ENCODE measurements at regions not wholly inside any gene's neighbourhood (a gene's known extent, or its start where the extent isn't known, plus 50 kb on each side); places are given as distances from the start of the nearest gene placed in this dataset.

GRCh38 chr9:17970277-17970676 lies 391.4 kb downstream of the SH3GL2 start:
- DNase-seq (ENCODE audit: low read depth), result no peak

GRCh38 chr9:17978773-17979172 lies 399.9 kb downstream of the SH3GL2 start:
- no peak for DNase-seq (ENCODE audit: low read depth)

- DNase-seq (ENCODE audit: low read depth), result no peak
Observed at GRCh38 chr9:17986595-17986994, 407.7 kb downstream of the SH3GL2 start.

DNA sequence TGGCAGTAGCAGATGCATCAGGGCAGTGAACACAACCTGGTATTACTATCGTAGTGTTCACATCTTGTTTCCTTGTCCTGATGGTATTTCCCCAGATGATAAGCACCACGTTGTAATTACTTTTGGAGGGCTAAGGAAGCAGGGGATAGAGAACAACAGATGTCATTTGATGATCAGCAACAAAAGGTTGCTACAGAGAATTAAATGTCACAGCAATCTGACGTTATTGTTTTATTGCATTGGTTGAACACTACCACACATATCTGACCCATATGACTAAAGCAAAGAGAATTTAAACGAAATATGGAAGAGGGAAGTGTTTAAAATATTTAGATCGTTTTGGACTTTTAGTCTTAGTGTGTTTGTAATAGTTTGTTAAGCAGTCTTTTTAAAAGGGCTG lies 408.3 kb downstream of the SH3GL2 start:
- no peak for DNase-seq (ENCODE audit: low read depth)

- no peak for DNase-seq (ENCODE audit: low read depth)
Observed at GRCh38 chr9:17988489-17988888, 409.6 kb downstream of the SH3GL2 start.

DNA sequence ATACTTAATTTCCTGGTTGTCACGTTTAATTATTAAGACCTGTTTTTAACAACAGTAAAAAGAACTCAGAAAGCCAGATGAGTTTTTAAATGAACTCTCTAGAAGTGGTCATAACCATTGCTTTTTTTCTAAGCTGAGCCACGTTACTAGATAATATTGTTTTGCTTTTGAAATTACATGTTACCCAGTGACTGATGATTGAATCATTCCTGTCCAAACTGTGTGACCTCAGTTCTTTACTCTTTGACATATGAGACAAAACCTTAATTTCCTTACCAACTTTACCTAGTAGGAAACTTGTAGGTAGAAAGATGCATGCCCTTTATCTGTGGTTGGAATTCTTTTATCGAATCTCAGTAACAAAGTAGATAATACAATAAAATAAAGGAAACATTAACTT lies 411.7 kb downstream of the SH3GL2 start:
- no peak for DNase-seq (ENCODE audit: low read depth)

DNA sequence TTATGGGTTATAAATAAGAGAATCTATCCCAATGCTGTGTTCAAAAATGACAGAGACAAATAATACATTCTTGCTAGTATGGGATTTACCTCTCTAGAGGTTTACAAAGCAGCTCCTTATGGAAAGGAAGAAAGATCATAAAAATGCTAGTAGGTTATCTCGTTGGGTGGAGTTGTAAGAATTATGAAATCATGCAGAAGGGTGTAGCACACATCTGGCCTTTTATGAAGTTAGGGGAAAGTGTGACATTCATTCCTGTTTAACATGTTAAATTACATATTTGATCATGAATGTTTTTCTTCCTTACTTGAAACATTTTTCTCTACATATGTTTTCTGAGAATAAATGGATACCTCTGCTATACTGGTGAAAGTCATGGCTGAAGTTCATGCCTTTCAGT lies 414.2 kb downstream of the SH3GL2 start:
- DNase-seq (ENCODE audit: low read depth), result no peak

DNA sequence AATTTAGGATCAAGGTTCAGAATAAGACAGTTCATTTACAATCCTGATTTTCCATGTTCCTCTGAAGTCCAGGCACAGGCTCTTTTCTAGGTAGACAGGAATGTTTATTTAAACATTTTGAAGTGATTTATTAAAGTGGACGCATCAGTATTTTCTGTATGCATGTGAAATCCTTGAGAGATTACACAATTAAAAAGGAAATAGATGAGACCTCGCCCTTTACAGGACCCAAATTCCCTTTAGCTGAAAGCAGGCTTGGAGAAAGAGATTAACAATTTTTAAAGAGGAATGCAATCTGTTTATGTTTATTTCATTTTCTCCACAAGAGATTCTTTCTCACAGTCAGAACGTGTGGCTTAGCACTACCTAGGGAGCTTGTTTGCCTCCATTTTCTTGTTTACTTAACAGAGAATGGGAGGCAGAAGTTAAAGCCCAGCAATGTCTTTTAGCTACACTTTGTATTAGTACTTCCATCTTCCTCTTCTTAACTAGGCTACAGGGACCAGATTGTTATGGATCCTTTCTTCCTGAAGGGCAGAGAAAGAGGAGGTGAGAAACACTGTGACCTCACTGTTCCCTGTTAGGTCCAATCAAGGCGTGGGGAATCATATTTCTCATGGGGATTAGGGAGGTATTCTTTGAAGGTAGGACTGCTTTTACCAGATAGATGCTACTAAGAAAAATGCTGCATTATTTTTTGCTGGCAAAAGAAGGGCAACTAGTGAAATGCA lies 416.0 kb downstream of the SH3GL2 start:
- no peak for DNase-seq (ENCODE audit: low read depth)

DNA sequence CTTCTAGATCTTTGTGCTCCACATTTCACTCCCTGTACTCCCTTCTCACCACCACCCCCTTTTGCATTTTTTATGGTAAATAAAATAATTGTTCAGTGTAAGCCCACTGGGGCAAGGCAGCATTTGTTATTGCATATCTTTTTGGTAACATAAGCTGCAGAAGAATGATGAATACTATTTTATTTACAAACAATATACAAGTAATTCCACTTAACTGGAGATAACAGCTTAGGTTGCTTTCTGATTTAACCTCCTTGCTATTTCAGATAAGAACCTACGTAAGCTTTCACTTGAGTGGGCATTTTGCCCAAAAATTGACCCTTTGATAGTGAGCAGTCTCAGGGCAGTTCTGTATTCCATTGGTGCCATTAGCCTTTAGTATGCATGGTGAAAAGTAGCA lies 417.9 kb downstream of the SH3GL2 start:
- no peak for DNase-seq (ENCODE audit: low read depth)

- DNase-seq (ENCODE audit: low read depth), result no peak
Observed at GRCh38 chr9:18002718-18003438, 424.0 kb downstream of the SH3GL2 start.

- no peak for DNase-seq (ENCODE audit: low read depth)
Observed at GRCh38 chr9:18006591-18006990, 427.7 kb downstream of the SH3GL2 start.

- no peak for DNase-seq (ENCODE audit: low read depth)
Observed at GRCh38 chr9:18007621-18008020, 428.8 kb downstream of the SH3GL2 start.

DNA sequence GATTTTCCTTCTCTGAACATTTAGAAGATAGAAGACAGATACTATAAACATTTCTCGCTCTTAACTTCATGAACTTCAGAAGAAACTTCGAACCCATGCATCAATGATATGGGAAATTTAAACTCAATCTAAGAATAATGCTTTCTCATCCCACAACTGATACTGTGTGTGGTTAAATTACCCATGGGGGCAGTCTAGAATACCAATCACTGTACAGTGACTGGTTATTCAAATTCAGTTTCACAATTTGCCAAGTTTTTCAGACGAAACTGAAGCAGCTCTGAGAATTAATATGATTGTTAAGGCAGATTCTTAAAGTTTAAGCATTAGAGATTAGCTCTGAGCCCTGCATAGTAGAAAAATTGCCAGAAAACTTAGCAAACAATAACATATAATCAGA lies 431.0 kb downstream of the SH3GL2 start:
- no peak for DNase-seq (ENCODE audit: low read depth)

GRCh38 chr9:18010492-18010891 lies 431.6 kb downstream of the SH3GL2 start:
- DNase-seq (ENCODE audit: low read depth), result no peak

GRCh38 chr9:18012170-18012569 lies 433.3 kb downstream of the SH3GL2 start:
- no peak for DNase-seq (ENCODE audit: low read depth)

DNA sequence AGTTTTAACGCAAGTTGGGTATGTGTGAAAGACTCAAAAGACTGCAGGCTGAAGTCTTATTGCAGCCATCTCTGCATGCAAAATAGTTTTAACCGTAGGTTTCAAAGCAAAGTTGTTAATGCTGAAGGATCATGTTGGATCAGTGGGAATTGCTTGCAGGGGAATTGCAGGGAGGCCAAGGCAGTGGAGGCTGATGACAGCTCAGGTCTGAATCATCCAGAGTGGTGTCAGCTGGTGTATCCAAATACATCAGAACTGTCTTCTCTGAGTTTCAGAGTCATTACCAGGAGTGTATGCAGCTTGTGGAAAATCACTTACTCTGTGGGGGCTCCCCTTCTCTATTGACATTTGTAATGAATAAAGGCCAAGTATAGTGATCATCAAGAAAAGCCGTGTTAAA lies 435.7 kb downstream of the SH3GL2 start:
- no peak for DNase-seq (ENCODE audit: low read depth)

- DNase-seq (ENCODE audit: low read depth), result no peak
Observed at GRCh38 chr9:18015116-18015515, 436.2 kb downstream of the SH3GL2 start.

DNA sequence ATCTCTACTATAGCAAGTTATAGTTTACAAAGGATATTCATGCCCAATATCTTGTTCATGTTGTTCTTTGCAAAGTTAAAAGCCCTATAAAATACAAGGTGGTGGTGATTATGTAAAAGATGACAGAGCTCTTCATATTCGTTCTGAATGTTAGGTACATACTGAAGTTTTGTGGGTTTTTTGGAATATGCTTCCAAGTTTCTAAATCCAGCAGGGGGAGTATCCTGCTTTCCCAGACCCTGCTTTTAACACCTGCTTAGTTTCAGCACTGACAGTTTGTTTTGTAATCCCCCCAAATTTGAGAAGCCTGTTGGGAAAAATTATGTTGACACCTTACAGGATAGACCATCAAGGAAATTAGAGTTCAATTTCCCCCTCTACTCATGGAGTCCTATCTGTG lies 438.3 kb downstream of the SH3GL2 start:
- no peak for DNase-seq (ENCODE audit: low read depth)

DNA sequence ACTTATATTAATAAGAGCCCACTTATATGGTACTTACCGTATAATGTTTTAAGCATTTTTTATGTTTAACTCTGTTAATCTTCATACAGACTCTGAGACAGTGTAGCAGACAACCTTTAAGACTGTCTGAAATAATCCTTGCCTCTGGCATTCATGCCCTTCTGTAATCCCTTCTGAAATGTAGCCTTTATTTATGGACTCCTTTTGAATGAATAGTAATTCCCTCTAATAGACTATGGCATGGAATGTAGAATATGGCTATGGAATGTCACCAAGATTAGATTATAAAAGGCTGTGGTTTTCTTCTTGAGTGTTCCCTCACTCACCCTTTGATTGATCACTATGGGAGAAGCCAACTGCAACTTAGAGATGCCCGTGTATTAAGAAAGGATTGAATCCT lies 439.4 kb downstream of the SH3GL2 start:
- no peak for DNase-seq (ENCODE audit: low read depth)

- DNase-seq (ENCODE audit: low read depth), result no peak
Observed at GRCh38 chr9:18018661-18019060, 439.8 kb downstream of the SH3GL2 start.

DNA sequence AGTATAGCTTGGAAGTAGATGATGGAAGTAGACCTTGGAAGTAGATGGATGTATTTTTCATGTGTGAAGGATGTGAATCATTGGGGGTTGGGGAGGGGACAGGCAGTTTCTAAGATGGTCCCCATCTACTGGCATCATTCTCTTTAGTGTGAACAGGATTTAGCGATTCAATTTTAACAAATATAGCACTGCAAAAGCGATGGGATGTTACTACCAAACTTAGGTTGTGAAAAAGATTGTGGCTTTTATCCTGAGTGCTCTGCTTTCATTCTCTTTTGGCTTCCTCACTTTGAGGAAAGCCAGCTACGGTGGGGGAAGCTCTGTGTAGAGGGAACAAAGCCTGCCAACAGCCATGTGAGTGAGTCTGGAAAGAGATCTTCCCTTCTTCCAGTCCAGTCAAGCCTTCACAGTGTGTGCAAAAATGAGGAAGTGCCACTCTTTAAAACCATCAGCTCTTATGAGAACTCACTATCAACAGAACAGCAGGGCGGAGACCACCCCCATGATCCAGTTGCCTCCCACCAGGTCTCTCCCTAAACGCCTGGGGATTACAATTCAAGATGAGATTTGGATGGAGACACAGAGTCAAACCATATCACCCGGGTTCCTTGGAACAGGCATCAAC lies 441.4 kb downstream of the SH3GL2 start:
- DNase-seq (ENCODE audit: low read depth), result no peak

DNA sequence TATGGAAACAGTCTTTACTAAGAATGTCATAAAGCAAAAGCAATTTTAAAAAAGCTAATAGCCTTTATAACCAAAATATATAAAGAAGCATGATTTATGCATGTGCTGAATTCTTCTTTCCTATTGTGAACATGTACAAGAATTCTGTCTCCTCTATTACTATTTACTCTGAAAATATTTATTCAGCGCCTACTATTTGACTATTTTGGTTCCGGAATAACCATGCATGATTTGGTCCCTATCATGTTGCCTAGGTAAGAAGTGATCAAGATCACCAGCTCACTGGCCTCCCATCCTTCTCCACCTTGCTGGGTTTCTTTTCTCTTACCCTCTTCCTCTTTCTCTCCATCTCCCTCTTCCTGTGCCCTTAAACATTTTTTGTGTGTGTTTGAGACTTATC lies 443.8 kb downstream of the SH3GL2 start:
- no peak for DNase-seq (ENCODE audit: low read depth)

DNA sequence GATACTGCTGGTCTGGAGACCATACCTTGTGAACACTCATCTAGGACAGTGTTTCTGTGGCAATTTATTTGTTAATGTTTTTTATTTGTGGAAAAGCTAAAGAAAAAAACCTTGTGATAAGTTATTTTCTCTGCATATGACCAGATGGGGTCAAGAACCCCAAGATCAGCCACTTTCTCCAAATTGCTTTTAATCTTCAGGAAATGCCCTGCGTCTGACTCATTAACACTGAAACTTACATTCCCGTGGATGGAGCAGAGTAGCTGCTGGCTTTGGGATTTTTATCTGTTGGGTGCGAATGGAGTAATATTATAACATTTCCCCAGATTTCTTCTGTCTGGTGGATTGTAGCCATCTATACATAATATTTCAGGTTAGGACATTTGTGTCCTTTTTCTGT lies 444.5 kb downstream of the SH3GL2 start:
- peak; percentile 7 for DNase-seq (ENCODE audit: low read depth)
